ENCODE measurements at regions not wholly inside any gene's neighbourhood (a gene's known extent, or its start where the extent isn't known, plus 50 kb on each side); places are given as distances from the start of the nearest gene placed in this dataset.

DNA sequence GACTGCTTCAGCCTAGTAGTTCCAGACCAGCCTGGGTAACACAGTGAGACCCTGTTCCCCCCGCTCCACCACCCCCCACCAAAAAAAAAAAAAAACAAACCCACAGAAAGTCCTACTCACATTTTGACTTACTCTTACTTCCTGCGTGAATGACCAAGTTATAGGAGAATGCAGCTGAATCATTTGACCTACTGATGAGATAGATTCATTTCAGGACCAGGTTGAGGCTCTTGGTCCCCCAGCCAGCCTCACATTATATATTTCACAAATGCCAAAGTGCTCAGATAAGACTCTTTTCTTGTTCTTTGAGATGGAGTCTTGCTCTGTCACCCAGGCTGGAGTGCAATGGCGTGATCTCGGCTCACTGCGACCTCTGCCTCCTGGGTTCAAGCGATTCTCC, 70.2 kb downstream of the KLF5 start:
- Histone ChIP-seq H3K79me2 (ENCODE audit: low read length) (no peaks in the 10 kb centered on the region), H3K4me2 (ENCODE audit: low read length) (no peak overlapping the region), H4K20me1 (ENCODE audit: low read length) (no peaks in the 10 kb centered on the region), H3K9ac (ENCODE audit: low read length) (no peak overlapping the region), H3K9me3 (ENCODE audit: low read length) (no peaks in the 10 kb centered on the region), H3K27me3 (ENCODE audit: low read length) (no peaks in the 10 kb centered on the region), H3K27ac (ENCODE audit: low read length) (no peak overlapping the region), H3F3A (ENCODE audit: low read length, unreplicated experiment) (no peaks in the 10 kb centered on the region), H3K4me3 (ENCODE audit: low read length) (no peak overlapping the region), H3K4me1 (ENCODE audit: insufficient read depth, low read length) (peaks cover 4% of the 10 kb centered on the region), H3K36me3 (ENCODE audit: low read depth, low read length) (no peaks in the 10 kb centered on the region), H2AFZ (ENCODE audit: low read length) (no peak overlapping the region), H3K9me2 (replicated peaks; ENCODE audit: low read length) (no peaks in the 10 kb centered on the region)
- ChIA-PET POLR2A (ENCODE audit: unreplicated experiment) (no interaction called here), CTCF (no interaction called here)
- no peak for ATAC-seq
- TF ChIP-seq, protein P1, sequence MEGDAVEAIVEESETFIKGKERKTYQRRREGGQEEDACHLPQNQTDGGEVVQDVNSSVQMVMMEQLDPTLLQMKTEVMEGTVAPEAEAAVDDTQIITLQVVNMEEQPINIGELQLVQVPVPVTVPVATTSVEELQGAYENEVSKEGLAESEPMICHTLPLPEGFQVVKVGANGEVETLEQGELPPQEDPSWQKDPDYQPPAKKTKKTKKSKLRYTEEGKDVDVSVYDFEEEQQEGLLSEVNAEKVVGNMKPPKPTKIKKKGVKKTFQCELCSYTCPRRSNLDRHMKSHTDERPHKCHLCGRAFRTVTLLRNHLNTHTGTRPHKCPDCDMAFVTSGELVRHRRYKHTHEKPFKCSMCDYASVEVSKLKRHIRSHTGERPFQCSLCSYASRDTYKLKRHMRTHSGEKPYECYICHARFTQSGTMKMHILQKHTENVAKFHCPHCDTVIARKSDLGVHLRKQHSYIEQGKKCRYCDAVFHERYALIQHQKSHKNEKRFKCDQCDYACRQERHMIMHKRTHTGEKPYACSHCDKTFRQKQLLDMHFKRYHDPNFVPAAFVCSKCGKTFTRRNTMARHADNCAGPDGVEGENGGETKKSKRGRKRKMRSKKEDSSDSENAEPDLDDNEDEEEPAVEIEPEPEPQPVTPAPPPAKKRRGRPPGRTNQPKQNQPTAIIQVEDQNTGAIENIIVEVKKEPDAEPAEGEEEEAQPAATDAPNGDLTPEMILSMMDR (conservative IDR thresholded peaks at IDR 0.05; ENCODE audit: low read depth, low read length), result no peak
- TF ChIP-seq EZH2phosphoT487 (IDR thresholded peaks at IDR 0.05; ENCODE audit: borderline replicate concordance, low read length) (no peak), EZH2 (IDR thresholded peaks at IDR 0.05; ENCODE audit: low read length, unreplicated experiment) (no peak)
- intact Hi-C loops (cut with micrococcal nuclease), result no loop called here
- no TSS peak for BruUV-seq (replicated peaks)
- DNase-seq, result no peak

All from PC-3 (cell line).